ENCODE measurements at regions not wholly inside any gene's neighbourhood (a gene's known extent, or its start where the extent isn't known, plus 50 kb on each side); places are given as distances from the start of the nearest gene placed in this dataset.

DNA sequence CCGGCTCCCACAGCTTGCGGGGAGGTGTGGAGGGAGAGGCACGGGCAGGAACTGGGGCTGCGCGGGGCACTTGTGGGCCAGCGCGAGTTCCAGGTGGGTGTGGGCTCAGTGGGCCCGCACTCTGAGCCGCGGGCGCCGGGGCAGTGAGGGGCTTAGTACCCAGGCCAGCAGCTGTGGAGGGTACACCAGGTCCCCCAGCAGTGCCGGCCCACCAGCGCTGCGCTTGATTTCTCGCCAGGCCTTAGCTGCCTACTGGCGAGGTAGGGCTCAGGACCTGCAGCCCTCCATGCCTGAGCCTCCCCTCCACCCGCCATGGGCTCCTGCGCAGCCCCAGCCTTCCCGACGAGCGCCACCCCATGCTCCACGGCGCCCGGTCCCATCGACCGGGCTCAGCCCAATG, 337.9 kb upstream of the ACVR2A start:
- DNase-seq (ENCODE audit: low read depth, low spot score) = no peak

DNA sequence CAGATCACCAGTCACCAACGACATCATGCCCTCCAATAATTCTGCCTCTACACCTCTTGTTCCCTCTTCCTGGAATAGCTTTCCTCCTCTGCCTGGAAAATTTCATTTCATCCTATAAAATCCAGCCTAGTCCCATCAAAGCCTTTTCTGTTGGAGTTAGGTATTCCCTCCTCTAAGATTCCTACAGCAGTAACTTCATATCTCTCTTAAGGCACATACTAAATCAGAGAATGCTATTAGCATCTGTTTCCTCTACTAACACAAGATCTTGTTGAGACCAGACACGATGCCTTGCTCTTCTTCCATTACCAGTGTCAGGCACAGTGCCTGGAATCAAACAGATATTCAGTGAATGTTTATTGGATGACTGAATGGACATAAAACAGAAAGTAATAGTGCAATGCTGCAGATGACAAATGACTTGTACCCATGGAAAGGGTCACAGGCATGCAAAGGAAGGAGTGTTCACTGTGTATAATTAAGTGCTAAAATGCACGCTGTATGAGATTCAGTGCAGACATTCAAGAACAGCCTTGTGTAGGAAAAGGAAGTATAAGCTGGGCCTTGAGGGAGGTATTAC, 342.0 kb upstream of the ACVR2A start:
- DNase-seq (ENCODE audit: low read depth, low spot score) = no peak

- DNase-seq (ENCODE audit: low read depth, low spot score) = no peak
Observed at GRCh38 chr2:147501968-147502367, 342.9 kb upstream of the ACVR2A start.

DNA sequence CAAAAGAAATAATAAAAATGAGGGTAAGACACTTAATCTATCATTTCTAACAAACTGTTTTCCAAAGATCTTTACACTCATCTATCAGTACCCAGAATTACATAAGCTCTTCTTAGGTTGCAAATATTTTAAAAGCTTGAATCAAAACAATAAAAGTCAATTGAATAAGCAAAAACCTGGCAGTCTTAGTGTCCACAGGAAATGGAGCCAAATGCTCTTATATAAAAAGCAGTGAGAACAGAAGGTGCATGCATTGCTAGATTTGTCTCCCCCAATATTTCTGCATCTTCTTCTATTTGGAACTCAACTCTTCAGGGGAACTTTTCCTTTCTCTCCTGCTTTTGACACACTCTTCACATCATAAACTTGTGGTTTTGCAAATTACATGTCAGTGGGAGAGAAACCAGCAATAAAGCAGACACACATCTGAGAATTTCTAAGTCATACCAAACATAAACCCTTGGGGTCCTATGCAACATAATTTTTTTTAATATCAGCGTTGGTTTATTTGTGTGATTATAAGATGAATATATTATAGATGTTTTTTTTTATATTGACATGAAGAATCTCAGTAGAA, 343.9 kb upstream of the ACVR2A start:
- no peak for DNase-seq (ENCODE audit: low read depth, low spot score)

DNA sequence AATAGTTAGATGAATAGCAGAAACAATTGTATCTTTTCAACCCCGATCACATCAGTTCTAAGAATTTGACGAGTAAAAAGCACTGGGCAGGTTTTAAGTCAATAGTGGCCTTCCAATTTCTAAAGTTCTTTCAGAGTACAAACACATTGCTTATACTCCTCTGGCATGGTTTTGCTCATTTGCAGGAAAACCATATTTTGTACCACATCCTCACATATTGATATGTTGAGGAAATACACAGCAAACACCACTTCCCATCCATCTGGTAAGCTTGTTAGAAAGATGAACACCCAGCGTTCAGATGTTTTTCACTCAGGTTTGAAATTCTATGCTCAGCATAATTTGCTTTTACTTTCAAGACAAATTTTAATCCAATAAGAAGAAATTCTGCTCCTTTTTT, 344.6 kb upstream of the ACVR2A start:
- DNase-seq (ENCODE audit: low read depth, low spot score) = no peak

GRCh38 chr2:147499785-147500184, 345.0 kb upstream of the ACVR2A start:
- DNase-seq (ENCODE audit: low read depth, low spot score) = no peak

GRCh38 chr2:147495734-147496133, 349.1 kb upstream of the ACVR2A start:
- DNase-seq (ENCODE audit: low read depth, low spot score) = no peak

DNA sequence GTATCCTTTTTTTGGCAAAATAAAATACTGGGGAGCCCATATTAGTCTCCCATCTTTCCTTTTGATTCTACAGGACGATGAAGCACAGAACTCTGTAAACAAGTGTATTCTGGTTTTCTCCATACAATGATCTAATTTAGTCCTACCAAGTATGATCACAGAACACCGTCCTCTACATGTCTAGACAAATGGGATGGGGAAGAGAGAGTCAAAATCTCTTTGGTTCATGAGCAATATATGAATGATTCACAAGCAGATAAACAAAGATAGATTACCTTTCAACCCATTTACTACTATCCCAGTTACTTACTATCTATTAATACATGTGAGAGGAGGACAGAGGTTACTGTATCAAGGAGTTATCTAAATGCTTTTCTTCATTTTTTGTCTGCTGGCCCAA, 352.4 kb upstream of the ACVR2A start:
- DNase-seq (ENCODE audit: low read depth, low spot score) = no peak

DNA sequence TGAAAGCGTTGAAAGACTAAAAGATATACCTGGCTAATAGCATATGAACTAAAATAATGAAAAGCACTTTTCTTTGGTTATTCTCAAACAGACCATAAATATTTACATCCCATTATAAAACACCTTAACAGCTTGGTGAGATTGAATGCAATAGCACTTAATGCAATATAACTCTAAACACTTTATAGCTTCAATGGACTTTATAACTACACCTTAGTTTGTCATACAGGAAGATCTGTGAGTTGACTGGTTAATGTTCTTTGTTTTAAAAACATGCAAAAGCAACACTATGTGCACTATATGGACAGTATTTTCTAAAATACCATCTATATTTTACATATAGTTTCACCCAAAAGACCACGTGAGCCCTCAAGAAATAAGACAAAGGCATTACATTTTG, 353.3 kb upstream of the ACVR2A start:
- DNase-seq (ENCODE audit: low read depth, low spot score) = no peak

DNA sequence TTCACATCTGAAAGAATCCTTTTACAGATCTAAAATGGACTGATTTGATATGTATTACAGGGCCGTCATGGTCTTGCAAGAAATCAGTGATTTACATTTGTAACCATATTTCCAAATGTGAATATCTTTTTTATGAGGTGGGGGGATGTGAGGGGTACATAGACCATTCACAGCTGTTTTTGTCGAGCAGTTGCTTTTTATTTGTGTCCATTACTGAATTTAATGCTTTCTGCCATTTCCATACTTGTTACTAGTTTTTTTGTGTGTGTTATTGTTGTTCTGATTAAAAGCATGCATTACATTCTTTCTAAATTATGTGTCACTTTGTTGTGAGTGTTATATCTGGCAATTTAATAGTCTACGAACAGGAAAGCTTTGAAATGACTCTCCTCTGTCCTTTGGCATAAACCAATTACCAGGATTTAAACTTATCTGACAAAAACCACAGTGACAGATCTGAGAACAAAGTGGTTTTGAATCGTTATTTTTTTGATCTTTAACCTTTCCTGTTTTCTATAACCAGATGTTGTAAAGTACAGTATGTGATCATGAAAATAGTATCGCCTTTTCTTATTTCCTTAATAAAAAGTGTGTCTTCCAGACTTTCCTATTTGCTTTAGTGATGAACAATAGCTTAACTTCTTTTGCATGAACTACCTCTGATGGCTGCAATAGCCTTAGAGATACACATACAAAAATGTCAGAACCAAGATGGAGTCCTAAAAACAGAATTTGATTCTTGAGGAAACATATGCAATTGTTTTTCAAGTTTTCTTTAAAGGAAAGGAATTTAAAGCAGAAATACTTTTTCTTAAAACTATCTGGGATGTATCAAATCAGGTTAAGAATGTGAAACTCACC, 354.2 kb upstream of the ACVR2A start:
- no peak for DNase-seq (ENCODE audit: low read depth, low spot score)

- no peak for DNase-seq (ENCODE audit: low read depth, low spot score)
Observed at GRCh38 chr2:147488472-147488871, 356.4 kb upstream of the ACVR2A start.

GRCh38 chr2:147487978-147488289, 356.9 kb upstream of the ACVR2A start:
- DNase-seq (ENCODE audit: low read depth, low spot score) = no peak

DNA sequence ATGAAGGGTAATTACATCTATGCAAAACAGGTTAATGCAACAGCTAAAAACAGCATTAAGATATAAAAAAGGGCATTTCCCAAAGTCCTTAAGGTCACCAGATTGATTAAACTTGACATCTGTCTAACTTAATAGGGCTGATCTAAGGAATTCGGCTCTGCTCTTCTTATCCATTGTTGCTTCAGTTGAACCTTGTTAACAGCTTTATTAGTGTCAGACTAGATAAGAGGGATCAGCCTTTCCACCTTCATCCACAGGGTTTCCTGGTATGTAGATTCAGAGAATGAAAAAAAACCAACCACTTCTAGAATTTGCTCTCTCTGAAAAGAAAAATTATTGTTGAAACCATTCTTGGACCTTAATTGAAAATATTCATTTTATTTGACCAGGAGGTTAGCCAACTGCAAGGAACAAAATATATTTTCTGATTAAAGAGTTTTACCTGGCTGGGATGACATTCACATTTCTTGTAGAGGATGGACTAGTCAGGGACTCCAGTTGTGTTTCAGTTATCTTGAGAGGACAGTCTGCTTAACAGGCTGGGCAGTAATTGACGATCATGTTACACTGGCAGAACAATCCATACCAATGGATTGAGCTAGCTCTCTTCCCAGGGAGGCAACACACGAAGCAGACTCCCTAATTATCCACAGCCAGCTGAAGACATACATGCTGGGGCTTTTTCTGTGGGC, 357.4 kb upstream of the ACVR2A start:
- no peak for DNase-seq (ENCODE audit: low read depth, low spot score)

GRCh38 chr2:147485210-147485851, 359.5 kb upstream of the ACVR2A start:
- DNase-seq (ENCODE audit: low read depth, low spot score) = no peak

DNA sequence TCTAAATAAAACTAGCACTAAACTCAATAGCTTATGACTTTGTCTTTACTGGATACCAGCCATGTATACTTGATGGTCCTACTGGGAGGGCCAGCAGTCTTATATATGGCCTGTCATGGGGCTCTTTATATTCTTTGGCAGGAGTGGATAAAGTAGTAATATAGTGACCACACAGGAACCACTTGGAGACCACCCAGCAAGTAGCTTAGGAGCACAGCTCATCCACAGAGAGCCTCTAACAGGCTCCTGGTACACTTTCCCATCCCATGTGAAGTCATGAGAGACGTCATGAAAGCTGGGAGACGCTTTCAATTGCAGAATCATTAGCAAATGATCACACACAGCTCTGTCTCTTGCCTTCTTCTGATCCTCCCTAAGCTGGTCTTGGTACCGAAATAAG, 360.9 kb upstream of the ACVR2A start:
- no peak for DNase-seq (ENCODE audit: low read depth, low spot score)

- no peak for DNase-seq (ENCODE audit: low read depth, low spot score)
Observed at GRCh38 chr2:147482916-147483669, 361.7 kb upstream of the ACVR2A start.

GRCh38 chr2:147482111-147482895, 362.5 kb upstream of the ACVR2A start:
- no peak for DNase-seq (ENCODE audit: low read depth, low spot score)

DNA sequence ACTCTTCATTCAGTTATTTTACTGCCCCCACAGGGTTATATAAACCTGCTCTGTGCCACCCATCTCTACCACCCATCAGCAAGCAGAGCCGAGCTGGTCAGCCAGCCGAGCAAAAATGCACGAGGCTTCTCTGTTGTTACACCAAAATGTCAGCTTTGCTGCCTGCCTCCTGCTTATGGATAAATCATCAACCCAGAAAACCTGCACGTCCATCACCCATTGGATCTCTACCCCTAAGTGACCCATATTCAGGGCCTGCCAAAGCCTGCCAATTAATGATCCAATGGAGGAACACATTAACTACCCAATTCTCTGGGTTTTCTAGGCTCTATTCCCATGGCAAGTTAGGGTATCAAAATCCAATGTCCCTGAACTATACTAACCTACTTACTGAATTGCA, 365.5 kb upstream of the ACVR2A start:
- no peak for DNase-seq (ENCODE audit: low read depth, low spot score)

GRCh38 chr2:147473075-147473474, 371.8 kb upstream of the ACVR2A start:
- DNase-seq (ENCODE audit: low read depth, low spot score) = no peak

- no peak for DNase-seq (ENCODE audit: low read depth, low spot score)
Observed at GRCh38 chr2:147471126-147471525, 373.7 kb upstream of the ACVR2A start.

GRCh38 chr2:147469471-147469870, 375.4 kb upstream of the ACVR2A start:
- DNase-seq (ENCODE audit: low read depth, low spot score) = peak; percentile 2

All from smooth muscle cell of the brain vasculature (primary cell).